RCC 7860 (cell line): ENCODE measurements at regions not wholly inside any gene's neighbourhood (a gene's known extent, or its start where the extent isn't known, plus 50 kb on each side); places are given as distances from the start of the nearest gene placed in this dataset.

Source experiments
- DNase-seq: peaks from one replicate; pipeline ENCODE4 v3.0.0-alpha.2; 2015; ENCODE audit warnings: low spot score
- FAIRE-seq: peaks from 2 replicates; lab custom pipeline; 2012; peaks lifted over from hg19 to GRCh38; lab: Jason Lieb, UNC

DNA sequence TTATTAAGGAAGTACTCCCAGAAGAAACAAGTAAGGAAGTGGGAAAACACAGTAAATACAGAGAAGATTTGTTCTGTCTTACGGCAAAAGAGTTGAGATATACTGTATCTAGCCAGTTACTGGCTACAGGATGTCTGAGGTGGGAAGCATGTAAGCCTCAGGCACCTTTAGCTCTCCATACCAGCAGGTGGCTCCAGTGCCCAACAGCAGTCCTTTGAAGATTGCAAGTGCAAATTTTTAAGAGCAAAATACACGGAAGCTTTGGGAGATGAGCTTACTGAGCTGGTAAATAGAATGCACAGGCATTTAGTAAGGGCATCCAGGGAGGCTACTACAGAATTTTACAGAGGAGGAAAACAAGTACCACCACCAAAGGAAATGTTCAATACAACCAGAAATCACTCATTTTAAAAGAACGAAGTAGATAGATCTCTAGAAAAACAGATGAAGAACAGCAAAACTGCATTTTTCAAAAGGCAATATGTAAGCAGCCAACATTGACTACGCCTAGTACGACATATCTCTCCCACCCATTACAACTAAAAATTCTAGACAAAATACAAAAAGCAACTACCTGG is 57.9 kb upstream of the VSTM2B start:
- FAIRE-seq (no peak), DNase-seq (no peak)

GRCh38 chr19:29475469-29475868 is 50.3 kb upstream of the VSTM2B start:
- no peak for DNase-seq
- FAIRE-seq: no peak
